ENCODE measurements at regions not wholly inside any gene's neighbourhood (a gene's known extent, or its start where the extent isn't known, plus 50 kb on each side); places are given as distances from the start of the nearest gene placed in this dataset. TPM values are rescaled to one million over a fixed set of nuclear protein-coding genes. Genes with fewer than 3 reads are reported as not detected.
"Not testable (repeated sequence)": the region's sequence is repeated elsewhere in the genome, so short reads cannot be mapped to it uniquely, and the experiment has no call there.

DNA sequence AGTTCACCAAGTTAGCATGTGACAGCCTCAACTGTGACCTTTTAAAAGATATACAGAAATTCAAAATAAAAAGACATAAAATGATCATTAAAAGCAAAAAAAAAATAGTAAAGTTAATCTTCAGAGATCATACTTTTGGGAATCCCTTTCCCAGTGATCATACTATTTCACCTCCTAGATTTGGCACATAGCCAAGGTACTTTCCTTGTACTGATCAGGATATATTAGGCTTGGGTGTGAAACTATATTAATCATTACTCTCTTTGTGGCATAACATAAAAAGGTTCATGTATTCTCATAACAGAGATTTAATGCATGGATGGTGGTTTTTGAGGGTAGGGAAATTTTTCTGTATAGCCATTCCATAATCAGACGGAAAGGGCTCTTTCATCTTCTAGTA lies 109.6 kb upstream of the ZWINT start:
- H3K4me3 ChIP-seq (ENCODE audit: low read depth, low read length): no peak overlapping the region
- DNase-seq (ENCODE audit: low read depth, low spot score): no peak
- H3K27me3 ChIP-seq (ENCODE audit: control insufficient read depth, insufficient read depth, low read length): no peaks in the 10 kb centered on the region
- no peak overlapping the region for H3K27ac ChIP-seq (ENCODE audit: low read depth, low read length)
- TF ChIP-seq, protein P1, sequence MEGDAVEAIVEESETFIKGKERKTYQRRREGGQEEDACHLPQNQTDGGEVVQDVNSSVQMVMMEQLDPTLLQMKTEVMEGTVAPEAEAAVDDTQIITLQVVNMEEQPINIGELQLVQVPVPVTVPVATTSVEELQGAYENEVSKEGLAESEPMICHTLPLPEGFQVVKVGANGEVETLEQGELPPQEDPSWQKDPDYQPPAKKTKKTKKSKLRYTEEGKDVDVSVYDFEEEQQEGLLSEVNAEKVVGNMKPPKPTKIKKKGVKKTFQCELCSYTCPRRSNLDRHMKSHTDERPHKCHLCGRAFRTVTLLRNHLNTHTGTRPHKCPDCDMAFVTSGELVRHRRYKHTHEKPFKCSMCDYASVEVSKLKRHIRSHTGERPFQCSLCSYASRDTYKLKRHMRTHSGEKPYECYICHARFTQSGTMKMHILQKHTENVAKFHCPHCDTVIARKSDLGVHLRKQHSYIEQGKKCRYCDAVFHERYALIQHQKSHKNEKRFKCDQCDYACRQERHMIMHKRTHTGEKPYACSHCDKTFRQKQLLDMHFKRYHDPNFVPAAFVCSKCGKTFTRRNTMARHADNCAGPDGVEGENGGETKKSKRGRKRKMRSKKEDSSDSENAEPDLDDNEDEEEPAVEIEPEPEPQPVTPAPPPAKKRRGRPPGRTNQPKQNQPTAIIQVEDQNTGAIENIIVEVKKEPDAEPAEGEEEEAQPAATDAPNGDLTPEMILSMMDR (IDR thresholded peaks at IDR 0.05; ENCODE audit: low read depth, low read length): no peak
- ChIA-PET CTCF (no interaction called here), POLR2A (no interaction called here)
- H3K9me3 ChIP-seq (ENCODE audit: control insufficient read depth, insufficient read depth, low read length): peaks cover 6% of the 10 kb centered on the region

DNA sequence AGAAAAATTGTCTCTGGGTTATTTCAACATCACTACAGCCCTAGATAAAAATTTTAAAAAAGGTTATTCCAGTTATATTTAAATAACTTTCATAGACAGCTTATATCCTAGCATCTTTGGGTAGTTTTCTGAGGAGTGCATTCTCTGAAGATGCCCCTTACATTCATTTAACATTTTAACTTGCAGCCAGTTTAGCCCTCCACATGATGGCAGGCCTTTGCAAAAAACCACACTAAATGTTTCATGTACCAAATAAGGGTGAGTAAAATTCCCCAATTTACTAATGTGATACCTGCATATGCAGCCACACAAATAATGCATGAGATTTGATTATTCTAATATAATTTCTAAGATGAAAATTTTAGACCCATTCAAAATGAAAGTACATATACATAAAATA lies 108.4 kb upstream of the ZWINT start:
- Histone ChIP-seq H3K27me3 (ENCODE audit: control insufficient read depth, insufficient read depth, low read length) (no peaks in the 10 kb centered on the region), H3K27ac (ENCODE audit: low read depth, low read length) (no peak overlapping the region), H3K9me3 (ENCODE audit: control insufficient read depth, insufficient read depth, low read length) (peaks cover 15% of the 10 kb centered on the region), H3K4me3 (ENCODE audit: low read depth, low read length) (no peak overlapping the region)
- POLR2A ChIA-PET: no interaction called here
- DNase-seq (ENCODE audit: low read depth, low spot score): no peak
- TF ChIP-seq, protein P1 (IDR thresholded peaks at IDR 0.05; ENCODE audit: low read depth, low read length): no peak
- CTCF ChIA-PET: interaction anchor here (0.6 kb wide), 1 partner anchor 997 kb away, joined by 4 read pairs; no protein-coding TSS in a partner anchor

DNA sequence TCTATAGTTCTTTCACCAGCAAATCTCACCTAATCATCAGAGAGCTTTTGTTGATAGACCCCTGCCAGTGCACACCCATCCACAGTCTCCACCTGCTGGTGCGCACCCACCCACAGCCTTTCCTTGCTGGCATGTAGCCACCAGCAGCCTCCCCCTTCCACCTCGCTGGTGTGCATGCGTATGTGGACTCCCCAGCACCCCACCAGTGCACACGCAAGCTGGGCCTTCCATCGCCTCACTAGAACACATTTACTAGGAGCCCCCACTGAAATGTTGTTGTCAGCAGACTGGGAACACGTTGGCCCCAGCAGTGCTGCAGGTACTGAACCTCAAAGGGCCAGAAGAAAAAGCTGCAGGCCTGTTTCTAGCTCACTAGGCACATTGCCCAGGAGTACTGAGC lies 104.9 kb upstream of the ZWINT start:
- DNase-seq (ENCODE audit: low read depth, low spot score): no peak
- POLR2A ChIA-PET: no interaction called here
- Histone ChIP-seq H3K4me3 (ENCODE audit: low read depth, low read length) (no peak overlapping the region), H3K9me3 (ENCODE audit: control insufficient read depth, insufficient read depth, low read length) (peaks cover 18% of the 10 kb centered on the region), H3K27me3 (ENCODE audit: control insufficient read depth, insufficient read depth, low read length) (no peaks in the 10 kb centered on the region), H3K27ac (ENCODE audit: low read depth, low read length) (no peak overlapping the region)
- CTCF ChIA-PET: no interaction called here
- TF ChIP-seq, protein P1 (IDR thresholded peaks at IDR 0.05; ENCODE audit: low read depth, low read length): no peak

DNA sequence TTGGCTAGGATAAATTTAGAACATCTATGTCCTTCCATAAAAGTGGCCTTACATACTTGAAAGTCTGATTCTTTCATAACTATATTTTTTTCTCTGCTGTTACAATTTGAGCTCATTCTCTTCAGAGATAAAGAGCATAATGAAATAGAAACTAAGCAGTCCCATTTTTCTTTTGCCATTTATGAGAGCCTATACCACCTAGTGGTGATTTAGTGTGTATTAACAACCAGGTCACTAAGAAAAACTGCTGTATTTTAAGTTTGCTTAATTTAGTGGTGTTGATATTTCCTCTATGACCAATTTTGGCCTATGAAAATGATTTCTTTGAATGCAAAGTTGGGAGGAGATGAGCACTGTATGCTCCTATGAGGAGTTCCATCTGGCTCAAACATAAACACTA lies 88.7 kb upstream of the ZWINT start:
- TF ChIP-seq, protein P1 (IDR thresholded peaks at IDR 0.05; ENCODE audit: low read depth, low read length): no peak
- CTCF ChIA-PET: no interaction called here

DNA sequence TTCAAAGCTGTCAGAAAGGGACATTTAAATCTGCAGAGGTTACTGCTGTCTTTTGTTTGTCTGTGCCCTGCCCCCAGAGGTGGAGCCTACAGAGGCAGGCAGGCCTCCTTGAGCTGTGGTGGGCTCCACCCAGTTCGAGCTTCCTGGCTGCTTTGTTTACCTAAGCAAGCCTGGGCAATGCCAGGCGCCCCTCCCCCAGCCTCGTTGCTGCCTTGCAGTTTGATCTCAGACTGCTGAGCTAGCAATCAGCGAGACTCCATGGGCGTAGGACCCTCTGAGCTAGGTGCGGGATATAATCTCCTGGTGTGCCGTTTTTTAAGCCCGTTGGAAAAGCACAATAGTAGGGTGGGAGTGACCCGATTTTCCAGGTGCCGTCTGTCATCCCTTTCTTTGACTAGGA lies 86.6 kb upstream of the ZWINT start:
- H3K27me3 ChIP-seq (ENCODE audit: control insufficient read depth, insufficient read depth, low read length); POLR2A ChIA-PET; H3K27ac ChIP-seq (ENCODE audit: low read depth, low read length); DNase-seq (ENCODE audit: low read depth, low spot score); H3K4me3 ChIP-seq (ENCODE audit: low read depth, low read length); CTCF ChIA-PET; H3K9me3 ChIP-seq (ENCODE audit: control insufficient read depth, insufficient read depth, low read length): not testable (repeated sequence)

More for the DNA sequence above, 88.7 kb upstream of the ZWINT start:
- Histone ChIP-seq H3K27me3 (ENCODE audit: control insufficient read depth, insufficient read depth, low read length) (no peaks in the 10 kb centered on the region), H3K4me3 (ENCODE audit: low read depth, low read length) (no peak overlapping the region), H3K27ac (ENCODE audit: low read depth, low read length) (no peak overlapping the region), H3K9me3 (ENCODE audit: control insufficient read depth, insufficient read depth, low read length) (peaks cover 8% of the 10 kb centered on the region; the same call in 1 of the 2 replicates)
- POLR2A ChIA-PET: no interaction called here
- DNase-seq (ENCODE audit: low read depth, low spot score): no peak

DNA sequence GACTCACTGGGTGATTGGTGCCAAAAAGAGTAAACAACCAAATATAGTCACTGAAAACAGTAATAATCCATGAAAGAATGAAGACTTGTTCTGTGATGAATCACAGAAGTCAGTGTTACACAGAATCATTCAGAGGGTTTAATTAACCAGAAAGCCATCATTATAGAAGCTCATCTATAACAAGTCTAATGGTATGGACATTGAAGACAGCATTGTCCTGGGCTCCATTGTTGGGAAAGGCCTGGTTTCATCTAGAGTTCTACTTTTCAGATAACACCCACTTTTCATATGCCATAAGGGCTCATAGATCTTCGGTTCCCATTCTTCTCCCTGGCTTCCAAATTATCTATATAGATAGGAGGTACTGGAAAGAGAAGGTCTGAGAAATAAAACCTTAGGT lies 80.3 kb upstream of the ZWINT start:
- H3K27me3 ChIP-seq (ENCODE audit: control insufficient read depth, insufficient read depth, low read length); POLR2A ChIA-PET; DNase-seq (ENCODE audit: low read depth, low spot score); H3K4me3 ChIP-seq (ENCODE audit: low read depth, low read length); H3K9me3 ChIP-seq (ENCODE audit: control insufficient read depth, insufficient read depth, low read length); CTCF ChIA-PET; H3K27ac ChIP-seq (ENCODE audit: low read depth, low read length): not testable (repeated sequence)

Small RNA genes lying in the stretch of these regions (small RNA-seq; reads per million reads assigned to genes)
- gene AL731534.1 (ENCODE audit: insufficient read length, low read depth) (not detected), gene MIR3924 (ENCODE audit: insufficient read length, low read depth) (not detected), gene RF01299 (ENCODE audit: insufficient read length, low read depth) (0.81 reads per million)

Data from AG04450 (cell line).